HG02623 (cell line): ENCODE measurements at regions not wholly inside any gene's neighbourhood (a gene's known extent, or its start where the extent isn't known, plus 50 kb on each side); places are given as distances from the start of the nearest gene placed in this dataset.
"Not testable (repeated sequence)": the region's sequence is repeated elsewhere in the genome, so short reads cannot be mapped to it uniquely, and the experiment has no call there.

Source experiments
- ATAC-seq: cut with Tn5 transposase; IDR thresholded peaks from one replicate; pipeline ENCODE4 v1.9.1; 2021; ENCODE audit warnings: moderate library complexity; ENCODE audit not compliant: unreplicated experiment

GRCh38 chr2:90209009-90209408 is 1517.5 kb downstream of the RPIA start:
- ATAC-seq: no peak

GRCh38 chr2:90209806-90210205 is 1518.3 kb downstream of the RPIA start:
- ATAC-seq: no peak

GRCh38 chr2:90215880-90216279 is 1524.4 kb downstream of the RPIA start:
- not testable (repeated sequence) for ATAC-seq

- ATAC-seq: not testable (repeated sequence)
Measured at GRCh38 chr2:90216801-90217200, 1525.3 kb downstream of the RPIA start.

- ATAC-seq: not testable (repeated sequence)
Measured at GRCh38 chr2:90218534-90218933, 1527.1 kb downstream of the RPIA start.

- ATAC-seq: not testable (repeated sequence)
Measured at GRCh38 chr2:90220623-90221299, 1529.3 kb downstream of the RPIA start.

- ATAC-seq: no peak
Measured at GRCh38 chr2:90221300-90221651, 1529.8 kb downstream of the RPIA start.

GRCh38 chr2:90224767-90225166 is 1533.3 kb downstream of the RPIA start:
- not testable (repeated sequence) for ATAC-seq

- not testable (repeated sequence) for ATAC-seq
Measured at GRCh38 chr2:90226465-90227072, 1535.1 kb downstream of the RPIA start.

- not testable (repeated sequence) for ATAC-seq
Measured at GRCh38 chr2:90231199-90231598, 1539.7 kb downstream of the RPIA start.

- not testable (repeated sequence) for ATAC-seq
Measured at GRCh38 chr2:90235452-90235851, 1544.0 kb downstream of the RPIA start.

GRCh38 chr2:90237923-90238361 is 1546.5 kb downstream of the RPIA start:
- not testable (repeated sequence) for ATAC-seq

GRCh38 chr2:90238505-90239230 is 1547.2 kb downstream of the RPIA start:
- not testable (repeated sequence) for ATAC-seq

- not testable (repeated sequence) for ATAC-seq
Measured at GRCh38 chr2:90239769-90240168, 1548.3 kb downstream of the RPIA start.

GRCh38 chr2:90244902-90245765 is 1553.7 kb downstream of the RPIA start:
- not testable (repeated sequence) for ATAC-seq

- ATAC-seq: not testable (repeated sequence)
Measured at GRCh38 chr2:90248400-90248799, 1556.9 kb downstream of the RPIA start.

- not testable (repeated sequence) for ATAC-seq
Measured at GRCh38 chr2:90250350-90250749, 1558.9 kb downstream of the RPIA start.

- not testable (repeated sequence) for ATAC-seq
Measured at GRCh38 chr2:90251576-90251975, 1560.1 kb downstream of the RPIA start.

GRCh38 chr2:90253306-90253705 is 1561.8 kb downstream of the RPIA start:
- not testable (repeated sequence) for ATAC-seq

- not testable (repeated sequence) for ATAC-seq
Measured at GRCh38 chr2:90266888-90267287, 1575.4 kb downstream of the RPIA start.

- ATAC-seq: not testable (repeated sequence)
Measured at GRCh38 chr2:90287751-90288150, 1596.3 kb downstream of the RPIA start.
